RKO (cell line): ENCODE measurements at regions not wholly inside any gene's neighbourhood (a gene's known extent, or its start where the extent isn't known, plus 50 kb on each side); places are given as distances from the start of the nearest gene placed in this dataset.
"Not testable (repeated sequence)": the region's sequence is repeated elsewhere in the genome, so short reads cannot be mapped to it uniquely, and the experiment has no call there.

ENCODE experiments used
- DNase-seq: peaks from one replicate; pipeline ENCODE4 v3.0.0-alpha.2; 2016; ENCODE audit warnings: low spot score

- DNase-seq: no peak
These were observed 86.7 kb upstream of the CTAGE1 start for GRCh38 chr18:22504251-22505030.

GRCh38 chr18:22505141-22505591, 87.5 kb upstream of the CTAGE1 start:
- DNase-seq: no peak

GRCh38 chr18:22507055-22507454, 89.3 kb upstream of the CTAGE1 start:
- no peak for DNase-seq

- no peak for DNase-seq
These were observed 91.7 kb upstream of the CTAGE1 start for GRCh38 chr18:22509423-22509822.

- no peak for DNase-seq
These were observed 93.0 kb upstream of the CTAGE1 start for GRCh38 chr18:22510697-22511096.

- no peak for DNase-seq
These were observed 96.2 kb upstream of the CTAGE1 start for GRCh38 chr18:22513721-22514481.

GRCh38 chr18:22514655-22515054, 96.9 kb upstream of the CTAGE1 start:
- DNase-seq: no peak

- no peak for DNase-seq
These were observed 97.5 kb upstream of the CTAGE1 start for GRCh38 chr18:22515250-22515649.

GRCh38 chr18:22517356-22517755, 99.6 kb upstream of the CTAGE1 start:
- no peak for DNase-seq

GRCh38 chr18:22521026-22521707, 103.5 kb upstream of the CTAGE1 start:
- no peak for DNase-seq

- no peak for DNase-seq
These were observed 105.8 kb upstream of the CTAGE1 start for GRCh38 chr18:22523481-22523880.

- no peak for DNase-seq
These were observed 107.1 kb upstream of the CTAGE1 start for GRCh38 chr18:22524783-22525182.

GRCh38 chr18:22525313-22525712, 107.6 kb upstream of the CTAGE1 start:
- no peak for DNase-seq

GRCh38 chr18:22525883-22526282, 108.2 kb upstream of the CTAGE1 start:
- DNase-seq: no peak

- no peak for DNase-seq
These were observed 110.6 kb upstream of the CTAGE1 start for GRCh38 chr18:22528291-22528690.

GRCh38 chr18:22534706-22535105, 117.0 kb upstream of the CTAGE1 start:
- not testable (repeated sequence) for DNase-seq

- no peak for DNase-seq
These were observed 118.8 kb upstream of the CTAGE1 start for GRCh38 chr18:22536558-22536957.

GRCh38 chr18:22538426-22538825, 120.7 kb upstream of the CTAGE1 start:
- no peak for DNase-seq

GRCh38 chr18:22539051-22539765, 121.5 kb upstream of the CTAGE1 start:
- DNase-seq: no peak

GRCh38 chr18:22541232-22541631, 123.5 kb upstream of the CTAGE1 start:
- DNase-seq: no peak

GRCh38 chr18:22542406-22542835, 124.7 kb upstream of the CTAGE1 start:
- DNase-seq: no peak

GRCh38 chr18:22543769-22544168, 126.1 kb upstream of the CTAGE1 start:
- no peak for DNase-seq
